PC-9 (cell line): ENCODE measurements at regions not wholly inside any gene's neighbourhood (a gene's known extent, or its start where the extent isn't known, plus 50 kb on each side); places are given as distances from the start of the nearest gene placed in this dataset.

Source experiments
- EZH2 ChIP-seq: fragments of 200-600 bp; sonication (generic); IDR thresholded peaks from 2 replicates; pipeline ENCODE4 v1.8.0; 2017; ENCODE audit warnings: antibody characterized with exemption, low read depth
- TF ChIP-seq, protein P1 (sequence below): fragments of 200-600 bp; sonication (generic); conservative IDR thresholded peaks from 2 replicates; pipeline ENCODE4 v1.6.1; 2017; ENCODE audit warnings: mixed run types, antibody characterized with exemption, mild to moderate bottlenecking, moderate library complexity

DNA sequence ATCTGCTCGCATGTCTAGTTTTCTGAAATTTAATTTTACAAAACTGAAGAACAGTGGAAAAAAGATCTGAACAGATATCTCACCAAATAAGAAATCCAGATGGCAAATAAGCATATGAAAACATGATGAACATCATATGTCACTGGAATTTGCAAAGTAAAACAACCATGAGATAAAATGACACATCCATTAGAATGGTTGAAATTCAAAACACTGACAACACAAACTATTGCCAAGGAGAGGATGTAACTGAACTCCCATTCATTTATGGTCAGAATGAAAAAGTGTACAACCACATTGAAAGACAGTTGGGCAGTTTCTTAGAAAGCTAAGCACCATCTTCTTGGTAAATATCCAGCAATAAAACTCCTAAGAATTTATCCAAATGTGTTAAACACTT is 312.7 kb upstream of the NCAM2 start:
- TF ChIP-seq, protein P1, sequence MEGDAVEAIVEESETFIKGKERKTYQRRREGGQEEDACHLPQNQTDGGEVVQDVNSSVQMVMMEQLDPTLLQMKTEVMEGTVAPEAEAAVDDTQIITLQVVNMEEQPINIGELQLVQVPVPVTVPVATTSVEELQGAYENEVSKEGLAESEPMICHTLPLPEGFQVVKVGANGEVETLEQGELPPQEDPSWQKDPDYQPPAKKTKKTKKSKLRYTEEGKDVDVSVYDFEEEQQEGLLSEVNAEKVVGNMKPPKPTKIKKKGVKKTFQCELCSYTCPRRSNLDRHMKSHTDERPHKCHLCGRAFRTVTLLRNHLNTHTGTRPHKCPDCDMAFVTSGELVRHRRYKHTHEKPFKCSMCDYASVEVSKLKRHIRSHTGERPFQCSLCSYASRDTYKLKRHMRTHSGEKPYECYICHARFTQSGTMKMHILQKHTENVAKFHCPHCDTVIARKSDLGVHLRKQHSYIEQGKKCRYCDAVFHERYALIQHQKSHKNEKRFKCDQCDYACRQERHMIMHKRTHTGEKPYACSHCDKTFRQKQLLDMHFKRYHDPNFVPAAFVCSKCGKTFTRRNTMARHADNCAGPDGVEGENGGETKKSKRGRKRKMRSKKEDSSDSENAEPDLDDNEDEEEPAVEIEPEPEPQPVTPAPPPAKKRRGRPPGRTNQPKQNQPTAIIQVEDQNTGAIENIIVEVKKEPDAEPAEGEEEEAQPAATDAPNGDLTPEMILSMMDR: no peak
- TF ChIP-seq EZH2: no peak
